Small intestine (tissue), 7 donors: ENCODE measurements at regions not wholly inside any gene's neighbourhood (a gene's known extent, or its start where the extent isn't known, plus 50 kb on each side); places are given as distances from the start of the nearest gene placed in this dataset.

Source experiments
- DNase-seq, 2 donors: peaks; one replicate each; pipeline versions ENCODE4 v3.0.0 to v3.0.0-alpha.2; 2013
- FAIRE-seq: peaks from 2 replicates; lab custom pipeline; 2012; peaks lifted over from hg19 to GRCh38; lab: Jason Lieb, UNC
- H3K27ac ChIP-seq, 3 donors: one replicate each; pipeline ENCODE4 v1.5.1; 2013; ENCODE audit warnings: low read length in 2 of 3, mild to moderate bottlenecking in 2 of 3, control low read depth in 1 of 3, inconsistent platforms in 1 of 3, low read depth in 1 of 3, moderate library complexity in 1 of 3
- H3K27me3 ChIP-seq, 3 donors: one replicate each; pipeline ENCODE4 v1.6.1; 2013; ENCODE audit warnings: low read length in 3 of 3, inconsistent platforms in 1 of 3; ENCODE audit not compliant: control insufficient read depth in 3 of 3, insufficient read depth in 3 of 3
- H3K36me3 ChIP-seq, 3 donors: one replicate each; pipeline ENCODE4 v1.6.1; 2013; ENCODE audit warnings: low read length in 3 of 3, inconsistent platforms in 1 of 3, low read depth in 1 of 3, mild to moderate bottlenecking in 1 of 3, moderate library complexity in 1 of 3; ENCODE audit not compliant: control insufficient read depth in 3 of 3, insufficient read depth in 2 of 3
- H3K4me1 ChIP-seq, 3 donors: one replicate each; pipeline ENCODE4 v1.6.1; 2013; ENCODE audit warnings: low read length in 2 of 3, inconsistent platforms in 1 of 3, low read depth in 1 of 3, mild to moderate bottlenecking in 1 of 3, moderate library complexity in 1 of 3; ENCODE audit not compliant: control insufficient read depth in 3 of 3, insufficient read depth in 2 of 3
- H3K4me3 ChIP-seq, 3 donors: one replicate each; pipeline ENCODE4 v1.5.1; 2013; ENCODE audit warnings: low read length in 3 of 3, control low read depth in 1 of 3, inconsistent platforms in 1 of 3, low read depth in 1 of 3, mild to moderate bottlenecking in 1 of 3, moderate library complexity in 1 of 3
- H3K9me3 ChIP-seq, 2 donors: one replicate each; pipeline ENCODE4 v1.6.1; 2013; ENCODE audit warnings: low read depth in 1 of 2, low read length in 1 of 2; ENCODE audit not compliant: control insufficient read depth in 2 of 2, insufficient read depth in 1 of 2
- WGBS, 3 donors: extraction: QIAGEN DNeasy Blood & Tissue Kit; methylation state at CpG; one replicate each; pipeline ENCODE4 v1.1.7; 2013; 5-methylcytosine and 5-hydroxymethylcytosine counted together
- donor health status: healthy with polysubstance abuse.
- donor health status: control.
- donor health status: control.
- donor health status: Bipolar disorder and iron deficiency.
- donor health status: healthy.

GRCh38 chr2:8159211-8159965, 522.5 kb upstream of the ID2 start:
- Histone ChIP-seq H3K27me3 (no peaks in the 10 kb centered on the region), H3K9me3 (peaks cover 0 to 7% of the 10 kb centered on the region in 2 donors), H3K4me1 (no peaks in the 10 kb centered on the region), H3K4me3 (no peak overlapping the region), H3K27ac (no peak overlapping the region), H3K36me3 (no peaks in the 10 kb centered on the region)
- no peak for DNase-seq
- 88 to 90% (median 88%) methylated on average over 13 of the region's 13 CpGs for WGBS, 3 donors
- no peak for FAIRE-seq

DNA sequence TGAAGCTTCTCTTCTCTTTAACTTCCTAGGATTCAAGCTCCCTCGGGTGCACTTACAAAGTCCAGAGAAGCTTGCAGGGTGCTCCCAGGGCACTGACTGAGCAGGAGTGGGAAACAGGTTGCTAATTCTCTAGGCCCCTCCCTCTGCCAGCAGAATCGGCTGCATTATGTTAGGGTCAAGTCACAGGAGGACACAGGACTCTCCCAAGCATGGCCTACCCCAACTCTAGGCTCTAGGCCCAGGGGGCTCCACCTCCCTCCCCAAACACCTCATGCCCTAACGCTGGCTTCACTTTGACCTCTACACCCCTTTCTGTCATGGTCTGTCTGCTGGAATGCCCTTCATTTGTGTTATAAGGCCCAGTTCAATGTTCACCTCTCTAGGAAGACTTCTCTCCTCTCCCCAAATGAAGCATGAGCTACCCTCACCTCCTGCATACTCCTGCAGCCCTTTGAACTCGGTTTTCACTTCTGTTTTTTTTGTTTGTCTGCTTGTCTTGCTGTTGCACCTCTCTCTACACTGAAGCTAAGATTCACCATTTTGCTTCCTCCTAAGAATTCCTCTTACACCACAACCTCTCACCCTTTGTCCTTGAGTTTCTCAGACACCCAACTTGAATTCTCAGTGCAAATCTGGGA, 521.8 kb upstream of the ID2 start:
- H3K27ac ChIP-seq: no peak overlapping the region

GRCh38 chr2:8160959-8161358, 520.9 kb upstream of the ID2 start:
- Histone ChIP-seq H3K27ac (no peak overlapping the region), H3K27me3 (no peaks in the 10 kb centered on the region), H3K4me3 (no peak overlapping the region), H3K9me3 (peaks cover 0 to 7% of the 10 kb centered on the region in 2 donors), H3K36me3 (no peaks in the 10 kb centered on the region), H3K4me1 (no peaks in the 10 kb centered on the region)
- no peak for DNase-seq
- FAIRE-seq: no peak
- 93 to 97% (median 94%) methylated on average over 13 of the region's 13 CpGs for WGBS, 3 donors

More for the DNA sequence above, 521.8 kb upstream of the ID2 start:
- WGBS, 3 donors: 60 to 70% (median 61%) methylated on average over 4 of the region's 4 CpGs
- no peaks in the 10 kb centered on the region for H3K4me1 ChIP-seq
- no peak for DNase-seq
- H3K4me3 ChIP-seq: no peak overlapping the region
- H3K36me3 ChIP-seq: no peaks in the 10 kb centered on the region
- H3K27me3 ChIP-seq: no peaks in the 10 kb centered on the region
- FAIRE-seq: no peak
- peaks cover 0 to 7% of the 10 kb centered on the region in 2 donors for H3K9me3 ChIP-seq

- DNase-seq: no peak
Measured at GRCh38 chr2:8162552-8162951, 519.3 kb upstream of the ID2 start.

DNA sequence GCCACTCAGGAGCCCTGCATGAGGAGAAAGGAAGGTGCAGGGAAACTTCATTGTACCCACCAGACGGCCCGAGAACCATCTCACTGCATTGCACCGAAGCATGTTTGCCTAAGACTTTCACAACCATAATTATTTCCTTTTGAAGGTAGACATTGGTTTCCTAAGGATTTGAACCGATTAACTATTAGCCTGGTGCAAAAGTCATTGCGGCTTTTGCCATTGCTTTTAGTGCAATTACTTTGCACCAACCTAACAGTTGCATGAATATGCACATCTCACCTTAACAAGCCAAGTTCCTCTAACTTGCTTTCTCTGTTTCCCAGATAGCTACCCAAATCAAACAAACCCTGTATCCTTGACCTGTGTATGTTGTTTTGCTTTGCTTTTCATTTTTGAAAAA, 516.3 kb upstream of the ID2 start:
- no peaks in the 10 kb centered on the region for H3K36me3 ChIP-seq
- WGBS, 3 donors: 77 to 88% (median 83%) methylated on average over 5 of the region's 5 CpGs
- no peaks in the 10 kb centered on the region for H3K4me1 ChIP-seq
- no peaks in the 10 kb centered on the region for H3K9me3 ChIP-seq
- FAIRE-seq (no peak), DNase-seq (no peak)
- H3K27ac ChIP-seq: no peak overlapping the region
- peaks cover 0 to 2% (median 0%) of the 10 kb centered on the region in 3 donors for H3K27me3 ChIP-seq
- no peak overlapping the region for H3K4me3 ChIP-seq

More at GRCh38 chr2:8162552-8162951, 519.3 kb upstream of the ID2 start:
- Histone ChIP-seq H3K36me3 (no peaks in the 10 kb centered on the region), H3K4me1 (no peaks in the 10 kb centered on the region), H3K27ac (no peak overlapping the region), H3K27me3 (no peaks in the 10 kb centered on the region), H3K9me3 (no peaks in the 10 kb centered on the region), H3K4me3 (no peak overlapping the region)
- no peak for FAIRE-seq
- WGBS, 3 donors: 84 to 94% (median 94%) methylated on average over 17 of the region's 17 CpGs

- H3K27me3 ChIP-seq: peaks cover 0 to 2% (median 0%) of the 10 kb centered on the region in 3 donors
- H3K36me3 ChIP-seq: no peaks in the 10 kb centered on the region
- FAIRE-seq (no peak), DNase-seq (no peak)
- no peak overlapping the region for H3K27ac ChIP-seq
- H3K9me3 ChIP-seq: no peaks in the 10 kb centered on the region
- no peak overlapping the region for H3K4me3 ChIP-seq
- 67 to 77% (median 71%) methylated on average over 8 of the region's 8 CpGs for WGBS, 3 donors
- H3K4me1 ChIP-seq: no peaks in the 10 kb centered on the region
Measured at GRCh38 chr2:8168022-8168717, 513.7 kb upstream of the ID2 start.

DNA sequence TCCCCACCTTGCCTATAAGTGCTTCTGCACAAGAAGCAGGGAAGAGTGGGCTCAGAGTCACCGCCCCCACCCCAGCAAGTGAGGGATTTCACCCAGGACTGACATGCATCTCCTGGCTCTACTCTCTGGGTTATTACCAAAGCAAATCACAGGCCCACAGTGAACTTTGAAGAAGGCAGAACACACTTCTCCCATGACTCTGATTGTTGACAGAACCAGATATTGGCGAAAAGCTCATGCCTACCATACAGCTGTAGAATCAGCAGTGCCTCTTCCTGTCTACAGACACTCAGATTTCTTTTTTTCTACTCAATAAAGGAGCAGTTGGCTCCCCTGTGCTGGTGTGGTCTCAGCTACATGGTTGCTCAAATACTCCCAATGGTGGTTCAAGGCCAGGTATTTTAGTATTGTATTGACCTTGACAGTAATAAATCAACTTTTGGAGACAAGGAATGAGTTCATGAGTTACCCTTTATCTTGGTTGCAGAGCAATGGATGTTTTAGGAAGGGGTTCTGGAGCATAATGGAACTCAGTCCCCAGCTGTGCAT, 512.9 kb upstream of the ID2 start:
- DNase-seq (no peak), FAIRE-seq (no peak)
- H3K27ac ChIP-seq: no peak overlapping the region
- peaks cover 0 to 2% (median 0%) of the 10 kb centered on the region in 3 donors for H3K27me3 ChIP-seq
- H3K9me3 ChIP-seq: no peaks in the 10 kb centered on the region
- H3K36me3 ChIP-seq: no peaks in the 10 kb centered on the region
- WGBS, 3 donors: 88 to 93% (median 93%) methylated on average over 2 of the region's 2 CpGs
- H3K4me1 ChIP-seq: no peaks in the 10 kb centered on the region
- H3K4me3 ChIP-seq: no peak overlapping the region

DNA sequence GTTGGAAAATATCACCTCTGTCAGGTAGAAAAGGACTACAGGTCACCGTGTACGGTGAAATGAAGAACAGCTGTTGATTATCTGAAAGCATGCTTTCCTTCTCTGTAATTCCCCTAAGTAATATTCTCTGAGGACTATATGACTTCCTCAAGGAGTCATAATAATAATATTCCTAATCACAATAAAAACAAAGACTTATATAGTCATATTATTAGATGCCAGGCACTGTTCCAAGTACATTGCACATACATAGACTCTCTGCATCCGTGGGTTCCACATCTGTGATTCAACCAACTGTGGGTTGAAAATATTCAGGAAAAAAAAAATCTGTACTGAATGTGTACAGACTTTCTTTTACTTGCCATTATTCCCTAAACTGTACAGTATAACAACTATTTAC, 512.4 kb upstream of the ID2 start:
- no peaks in the 10 kb centered on the region for H3K4me1 ChIP-seq
- peaks cover 0 to 2% (median 0%) of the 10 kb centered on the region in 3 donors for H3K27me3 ChIP-seq
- DNase-seq: no peak
- no peak overlapping the region for H3K27ac ChIP-seq
- no peak for FAIRE-seq
- no peaks in the 10 kb centered on the region for H3K36me3 ChIP-seq
- no peak overlapping the region for H3K4me3 ChIP-seq
- no peaks in the 10 kb centered on the region for H3K9me3 ChIP-seq
- WGBS, 3 donors: 59 to 68% (median 60%) methylated on average over 3 of the region's 3 CpGs
